NCI-H2029 treated with DMSO at 0.1 percent for 48 hours (cell line): ENCODE measurements at regions not wholly inside any gene's neighbourhood (a gene's known extent, or its start where the extent isn't known, plus 50 kb on each side); places are given as distances from the start of the nearest gene placed in this dataset.
A peak's percentile ranks its signal among the peaks of the same experiment; 100 is the strongest.
"Not testable (repeated sequence)": the region's sequence is repeated elsewhere in the genome, so short reads cannot be mapped to it uniquely, and the experiment has no call there.

Experiments
- DNase-seq: peaks from one replicate; lab custom pipeline; 2025; lab: John Stamatoyannopoulos, UW

DNA sequence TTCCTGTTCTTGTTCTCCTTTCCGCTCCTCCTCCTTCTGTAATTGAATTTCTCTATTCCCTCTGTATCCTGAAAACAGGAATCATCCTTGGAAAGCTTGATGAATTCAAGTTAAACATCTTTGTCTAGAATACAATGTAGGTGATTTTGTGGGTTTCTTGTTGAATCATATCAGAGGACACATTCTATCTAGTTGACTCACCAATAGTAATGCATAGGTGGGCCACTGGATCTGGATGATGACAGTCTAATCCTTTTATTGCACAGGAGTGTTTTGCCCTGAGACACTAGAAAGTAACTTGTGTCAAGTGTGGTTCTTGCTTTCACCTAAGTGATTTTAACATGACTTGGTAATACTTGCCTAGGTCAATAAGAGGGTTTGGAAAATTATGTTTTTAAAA, 164.3 kb downstream of the RFPL4B start:
- no peak for DNase-seq

DNA sequence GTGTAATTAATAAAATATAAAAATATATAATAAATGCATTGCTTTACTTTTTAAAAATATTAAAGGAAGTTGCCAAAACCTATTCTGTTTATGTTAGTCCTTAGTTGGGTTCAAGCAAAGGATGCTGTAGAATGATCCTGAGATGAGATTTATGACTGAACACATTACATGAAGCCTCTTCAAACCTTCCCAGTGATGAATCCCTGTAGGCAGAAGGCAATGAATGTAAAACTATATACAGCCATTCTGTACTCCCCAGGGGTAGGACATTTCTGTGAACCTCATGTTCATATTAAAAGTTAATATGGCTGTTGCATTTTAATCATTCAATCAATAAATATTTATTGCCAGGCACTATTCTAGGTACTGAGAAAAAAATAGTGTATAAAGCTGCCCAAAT, 166.0 kb downstream of the RFPL4B start:
- DNase-seq: no peak

DNA sequence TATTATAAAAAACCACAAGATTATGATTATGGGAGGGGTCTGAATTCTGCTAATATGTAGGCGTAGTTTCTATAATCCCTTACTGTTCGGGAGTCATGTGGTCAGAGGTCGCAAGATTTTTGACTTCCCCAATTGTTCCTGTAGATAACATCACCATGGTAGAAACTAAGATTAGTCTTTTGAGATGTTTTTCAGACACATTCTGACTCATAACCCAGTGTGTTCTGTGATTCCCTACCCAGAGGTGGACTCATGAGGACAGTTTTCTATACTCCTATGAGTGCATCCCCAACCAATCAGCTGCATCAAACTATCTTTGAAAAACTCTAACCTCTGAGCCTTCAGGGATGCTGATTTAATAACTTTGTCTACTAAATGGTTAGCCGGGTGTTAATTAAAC, 175.5 kb downstream of the RFPL4B start:
- DNase-seq: no peak

DNA sequence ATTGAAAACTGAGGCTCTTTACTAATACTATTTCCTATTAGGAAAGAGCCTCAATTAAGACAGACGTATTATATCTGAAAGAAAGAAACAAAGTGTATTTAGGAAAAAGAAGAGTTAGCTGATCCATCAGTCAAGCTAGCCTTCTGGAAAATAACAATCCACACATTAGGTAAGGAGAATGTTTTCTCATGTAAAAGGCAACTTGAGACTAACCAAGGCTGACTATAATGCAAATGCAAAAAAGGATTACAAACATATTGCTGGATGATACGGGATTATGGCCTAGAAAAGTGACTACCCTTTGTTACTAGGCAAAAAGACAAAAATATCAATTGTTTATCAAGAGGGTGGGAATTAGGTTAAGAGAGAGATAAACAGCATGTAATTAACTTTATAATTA, 176.9 kb downstream of the RFPL4B start:
- DNase-seq: no peak

DNA sequence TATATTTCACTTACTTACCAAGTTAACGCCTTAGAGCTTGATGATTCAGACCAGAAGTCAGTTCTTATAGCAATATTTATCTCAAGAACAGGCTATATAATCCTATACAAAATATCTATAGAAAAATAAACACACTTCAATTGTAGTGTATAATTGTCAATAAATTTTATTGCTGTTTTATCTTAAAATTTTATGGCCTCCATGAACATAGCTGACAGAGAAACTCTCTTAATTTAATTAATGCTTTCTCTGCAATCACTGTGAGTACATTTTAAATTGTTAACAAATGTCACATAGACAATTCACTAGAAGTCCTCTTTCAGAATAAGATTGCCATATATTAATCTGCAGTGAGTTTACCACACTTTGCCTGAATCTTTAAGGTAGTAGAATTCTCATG, 178.6 kb downstream of the RFPL4B start:
- no peak for DNase-seq

DNA sequence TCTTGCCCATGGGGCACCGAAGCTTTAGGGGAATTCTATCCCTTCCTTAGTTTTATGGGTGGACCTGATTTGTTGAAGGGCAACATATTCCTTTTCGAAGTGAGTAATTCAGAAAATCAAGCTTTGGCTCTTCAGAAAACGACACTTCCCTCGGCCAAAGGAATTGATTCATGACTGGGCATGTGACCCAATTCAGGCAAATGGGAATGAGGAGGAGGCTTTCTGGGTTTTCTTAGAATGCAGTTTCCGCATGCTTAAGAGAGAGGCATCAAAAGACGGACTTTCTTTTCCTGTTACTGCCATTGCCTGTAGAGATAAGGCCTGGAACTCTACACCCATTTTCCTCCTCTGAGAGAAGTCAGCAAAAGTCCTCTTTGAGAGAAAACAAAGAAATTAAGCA, 179.5 kb downstream of the RFPL4B start:
- DNase-seq: no peak

DNA sequence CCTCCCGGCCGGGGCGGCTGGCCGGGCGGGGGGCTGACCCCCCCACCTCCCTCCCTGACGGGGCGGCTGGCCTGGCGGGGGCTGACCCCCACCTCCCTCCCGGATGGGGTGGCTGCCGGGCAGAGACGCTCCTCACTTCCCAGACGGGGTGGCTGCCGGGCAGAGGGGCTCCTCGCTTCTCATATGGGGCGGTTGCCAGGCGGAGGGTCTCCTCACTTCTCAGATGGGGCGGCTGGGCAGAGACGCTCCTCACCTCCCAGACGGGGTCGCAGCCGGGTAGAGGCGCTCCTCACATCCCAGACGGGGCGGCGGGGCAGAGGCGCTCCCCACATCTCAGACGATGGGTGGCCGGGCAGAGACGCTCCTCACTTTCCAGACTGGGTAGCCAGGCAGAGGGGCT, 181.2 kb downstream of the RFPL4B start:
- not testable (repeated sequence) for DNase-seq

DNA sequence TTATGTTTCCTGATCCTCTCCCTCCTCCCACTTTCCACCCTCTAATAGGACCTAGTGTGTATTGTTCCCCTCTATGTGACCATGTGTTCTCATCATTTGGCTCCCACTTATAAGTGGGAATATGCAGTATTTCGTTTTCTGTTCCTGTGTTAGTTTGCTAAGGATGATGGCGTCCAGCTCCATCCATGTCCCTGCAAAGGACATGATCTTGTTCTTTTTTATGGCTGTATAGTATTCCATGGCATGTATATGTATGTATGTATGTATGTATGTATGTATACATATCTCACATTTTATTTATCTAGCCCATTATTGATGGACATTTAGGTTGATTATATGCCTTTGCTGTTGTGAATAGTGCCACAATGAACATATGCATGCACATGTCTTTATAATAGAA, 188.7 kb downstream of the RFPL4B start:
- no peak for DNase-seq

DNA sequence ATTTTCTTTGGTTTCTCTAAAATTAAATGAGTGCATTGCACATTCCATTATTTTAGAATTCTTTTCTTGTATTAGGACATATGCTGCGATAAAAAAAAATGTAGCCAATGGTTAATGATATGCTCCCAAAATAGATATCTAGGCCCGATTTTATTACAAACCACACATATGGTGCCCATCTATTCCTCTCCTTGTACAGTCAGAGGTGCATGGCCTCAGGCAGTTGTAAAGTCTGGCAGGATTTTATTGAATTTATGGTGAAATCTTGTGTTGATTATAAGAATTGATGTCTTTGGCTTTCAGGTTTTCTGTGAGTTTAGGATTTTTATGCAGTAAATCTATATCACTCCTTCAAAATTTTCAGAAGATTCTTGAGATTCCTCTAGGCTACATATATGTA, 192.2 kb downstream of the RFPL4B start:
- DNase-seq: no peak

DNA sequence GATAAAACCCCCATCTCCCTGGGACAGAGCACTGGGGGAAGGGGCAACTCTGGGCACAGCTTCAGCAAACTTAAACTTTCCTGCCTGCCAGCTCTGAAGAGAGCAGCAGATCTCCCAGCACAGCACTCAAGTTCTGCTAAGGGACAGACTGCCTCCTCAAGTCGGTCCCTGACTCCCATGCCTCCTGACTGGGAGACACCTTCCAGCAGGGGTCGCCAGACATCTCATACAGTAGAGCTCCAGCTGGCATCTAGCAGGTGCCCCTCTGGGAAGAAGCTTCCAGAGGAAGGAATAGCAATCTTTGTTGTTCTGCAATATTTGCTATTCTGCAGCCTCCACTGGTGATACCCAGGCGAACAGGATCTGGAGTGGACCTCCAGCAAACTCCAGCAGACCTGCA, 194.7 kb downstream of the RFPL4B start:
- DNase-seq: not testable (repeated sequence)

DNA sequence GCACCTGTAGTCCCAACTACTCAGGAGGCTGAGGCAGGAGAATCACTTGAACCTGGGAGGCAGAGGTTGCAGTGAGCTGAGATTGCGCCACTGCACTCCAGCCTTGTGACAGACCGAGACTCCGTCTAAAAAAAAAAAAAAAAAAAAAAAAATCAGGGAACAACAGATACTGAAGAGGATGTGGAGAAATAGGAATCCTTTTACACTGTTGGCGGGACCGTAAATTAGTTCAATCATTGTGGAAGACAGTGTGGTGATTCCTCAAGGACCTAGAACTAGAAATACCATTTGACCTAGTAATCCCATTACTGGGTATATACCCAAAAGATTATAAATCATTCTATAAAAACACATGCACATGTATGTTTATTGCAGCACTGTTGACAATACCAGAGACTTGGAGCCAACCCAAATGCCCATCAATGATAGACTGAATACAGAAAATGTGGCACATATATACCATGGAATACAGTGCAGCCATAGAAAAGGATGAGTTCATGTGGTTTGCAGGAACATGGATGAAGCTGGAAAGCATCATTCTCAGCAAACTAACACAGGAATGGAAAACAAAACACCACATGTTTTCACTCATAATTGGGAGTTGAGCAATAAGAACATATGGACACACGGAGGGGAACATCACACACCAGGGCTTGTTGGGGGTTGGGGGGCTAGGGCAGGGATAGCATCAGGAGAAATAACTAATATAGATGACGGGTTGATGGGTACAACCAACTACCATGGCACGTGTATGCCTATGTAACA, 200.4 kb downstream of the RFPL4B start:
- not testable (repeated sequence) for DNase-seq

DNA sequence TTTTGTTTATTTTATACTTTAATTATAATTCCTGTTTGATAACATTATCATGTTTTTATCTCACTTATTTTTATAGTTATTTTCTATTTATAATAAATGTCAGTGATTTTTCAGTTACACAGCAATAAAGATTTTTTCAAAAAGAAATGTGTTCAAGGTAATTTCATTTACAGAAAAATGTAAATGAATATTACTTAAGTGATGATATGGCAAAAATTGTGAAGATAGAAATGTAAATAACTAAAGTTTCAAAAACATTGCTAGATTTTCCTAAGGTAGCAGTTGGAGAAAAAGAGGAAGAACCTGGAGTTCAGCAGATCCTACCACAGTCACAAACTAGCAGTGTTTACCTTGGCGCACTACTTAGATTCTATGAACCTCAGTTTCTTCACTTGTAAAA, 202.6 kb downstream of the RFPL4B start:
- no peak for DNase-seq

DNA sequence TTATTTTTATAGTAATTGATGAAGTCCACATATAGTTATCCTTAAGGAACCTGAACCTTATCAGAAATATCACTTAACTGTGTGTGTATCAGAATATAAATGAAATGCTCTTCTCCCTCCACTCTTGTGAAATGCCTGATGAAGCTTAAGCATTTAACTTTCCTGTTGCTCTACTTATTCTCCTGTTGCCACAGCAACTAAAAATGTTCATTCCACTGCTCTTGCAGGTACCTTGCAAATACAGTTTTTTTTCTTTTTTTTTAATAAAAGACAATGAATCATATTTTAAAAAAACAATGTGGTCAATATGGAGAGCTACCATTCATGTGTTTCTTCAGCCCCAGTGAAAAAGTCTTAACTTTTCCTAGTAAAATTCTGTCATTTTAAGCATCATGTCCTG, 210.3 kb downstream of the RFPL4B start:
- DNase-seq: no peak

DNA sequence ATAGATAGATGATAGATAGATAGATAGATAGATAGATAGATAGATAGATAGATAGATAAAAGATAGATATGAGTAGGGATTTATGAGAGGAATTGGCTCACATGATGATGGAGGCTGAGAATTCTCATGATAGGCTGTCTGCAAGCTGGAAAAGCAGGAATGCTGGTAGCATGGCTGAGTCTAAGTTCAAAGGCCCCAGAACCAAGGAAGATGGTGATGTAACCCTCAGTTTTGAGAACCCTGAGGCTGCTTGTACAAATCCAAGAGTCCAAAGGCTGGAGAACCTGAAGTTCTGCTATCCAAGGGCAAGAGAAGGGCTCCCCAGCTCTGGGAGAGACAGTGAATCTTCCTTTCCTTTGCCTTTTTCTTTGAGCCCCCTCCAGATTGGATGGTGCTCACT, 210.8 kb downstream of the RFPL4B start:
- DNase-seq: no peak

DNA sequence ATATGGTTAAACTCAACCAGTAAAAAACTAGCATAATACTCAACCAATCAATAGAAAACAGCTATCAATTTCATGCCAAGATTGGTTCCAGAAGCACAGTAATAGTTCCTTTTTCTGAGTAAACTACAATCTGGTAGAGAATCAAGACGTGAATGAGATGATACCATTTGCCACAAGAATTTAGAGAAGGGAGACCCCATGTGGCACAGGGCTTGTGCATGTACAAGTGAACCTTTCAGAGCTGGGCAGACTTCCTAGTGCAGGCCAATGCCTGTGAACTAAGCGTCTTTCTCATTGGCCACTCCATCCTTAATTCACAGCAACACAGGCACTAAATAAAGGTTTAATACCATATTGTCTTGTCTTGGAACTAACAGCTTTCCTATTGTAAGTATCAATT, 213.5 kb downstream of the RFPL4B start:
- DNase-seq: no peak

DNA sequence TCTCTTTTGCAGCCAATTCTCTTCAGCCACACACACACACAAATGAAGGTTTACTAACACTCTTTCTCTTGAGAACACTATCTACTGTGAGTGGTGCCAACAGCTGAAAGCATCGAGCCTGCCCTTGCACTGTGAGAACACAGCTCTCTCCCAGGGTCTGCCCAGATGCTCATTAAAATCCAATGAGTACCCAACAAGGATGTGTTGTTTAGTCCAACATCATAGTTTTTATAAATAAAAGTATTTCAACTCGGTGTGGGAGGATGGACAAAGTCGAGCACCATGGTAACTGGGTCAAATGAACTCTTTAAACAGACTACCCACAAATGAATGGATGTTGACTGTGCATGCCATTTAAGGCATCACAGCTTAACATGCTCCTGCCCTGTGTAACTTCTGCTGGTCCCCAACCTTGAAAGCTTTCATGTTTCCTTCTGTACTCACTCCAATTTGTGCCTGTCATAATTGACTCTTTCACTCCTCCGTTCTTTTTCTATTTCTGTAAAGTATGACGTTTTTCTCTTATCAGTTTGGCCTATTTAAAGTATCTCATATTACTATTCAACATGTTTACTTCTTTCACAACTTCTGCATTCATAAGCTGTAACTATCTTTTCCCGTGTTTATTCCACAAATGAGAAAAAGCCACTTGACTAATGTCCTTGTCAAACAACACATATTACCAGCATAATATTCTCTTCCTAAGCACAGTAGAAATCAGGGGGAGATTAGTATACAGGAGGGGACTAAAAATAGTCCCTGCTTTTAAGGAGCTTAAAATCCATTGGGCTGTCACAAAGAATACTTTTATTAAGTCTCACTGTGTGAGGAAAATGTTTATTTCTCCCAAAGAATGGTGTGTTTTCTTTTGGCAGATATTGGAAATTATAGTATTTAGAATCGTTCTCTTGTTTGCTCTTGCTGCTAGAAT, 215.4 kb downstream of the RFPL4B start:
- no peak for DNase-seq

DNA sequence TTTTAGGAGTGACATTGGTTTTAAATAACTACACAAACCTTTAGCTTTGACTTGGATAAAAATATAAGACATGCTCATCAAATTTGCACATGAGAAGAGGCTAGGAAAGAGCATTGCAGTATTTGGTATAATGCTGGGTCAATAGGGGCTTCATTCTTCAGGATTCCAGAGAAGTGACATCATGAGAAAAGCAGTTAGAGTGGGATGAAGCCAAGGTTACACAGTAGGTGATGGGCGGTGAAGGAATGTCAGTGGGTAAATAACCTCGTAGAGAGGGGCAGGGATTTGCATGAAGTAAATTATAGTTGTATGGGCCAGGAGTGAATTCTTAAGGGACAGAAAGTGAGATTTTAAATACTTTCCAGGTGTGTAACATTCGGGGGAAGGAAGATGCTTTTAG, 216.2 kb downstream of the RFPL4B start:
- DNase-seq: no peak

DNA sequence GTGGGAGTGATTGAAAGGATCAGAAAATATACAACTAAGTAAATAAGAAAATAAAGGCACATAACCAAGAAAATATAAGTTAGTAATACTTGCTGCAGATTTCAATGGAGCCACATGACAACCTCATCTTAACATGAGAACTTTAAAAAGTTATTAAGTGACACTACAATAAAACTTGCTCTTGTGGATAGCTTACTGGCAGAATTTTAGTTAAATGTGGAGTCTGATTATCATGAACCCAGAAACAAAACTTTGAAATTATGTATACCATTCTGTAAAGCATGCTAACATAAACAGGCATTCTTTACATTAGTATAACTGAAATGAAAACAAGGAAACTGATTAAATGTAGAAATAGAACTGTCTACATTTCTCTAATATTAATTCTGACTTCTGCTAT, 220.9 kb downstream of the RFPL4B start:
- DNase-seq: no peak

DNA sequence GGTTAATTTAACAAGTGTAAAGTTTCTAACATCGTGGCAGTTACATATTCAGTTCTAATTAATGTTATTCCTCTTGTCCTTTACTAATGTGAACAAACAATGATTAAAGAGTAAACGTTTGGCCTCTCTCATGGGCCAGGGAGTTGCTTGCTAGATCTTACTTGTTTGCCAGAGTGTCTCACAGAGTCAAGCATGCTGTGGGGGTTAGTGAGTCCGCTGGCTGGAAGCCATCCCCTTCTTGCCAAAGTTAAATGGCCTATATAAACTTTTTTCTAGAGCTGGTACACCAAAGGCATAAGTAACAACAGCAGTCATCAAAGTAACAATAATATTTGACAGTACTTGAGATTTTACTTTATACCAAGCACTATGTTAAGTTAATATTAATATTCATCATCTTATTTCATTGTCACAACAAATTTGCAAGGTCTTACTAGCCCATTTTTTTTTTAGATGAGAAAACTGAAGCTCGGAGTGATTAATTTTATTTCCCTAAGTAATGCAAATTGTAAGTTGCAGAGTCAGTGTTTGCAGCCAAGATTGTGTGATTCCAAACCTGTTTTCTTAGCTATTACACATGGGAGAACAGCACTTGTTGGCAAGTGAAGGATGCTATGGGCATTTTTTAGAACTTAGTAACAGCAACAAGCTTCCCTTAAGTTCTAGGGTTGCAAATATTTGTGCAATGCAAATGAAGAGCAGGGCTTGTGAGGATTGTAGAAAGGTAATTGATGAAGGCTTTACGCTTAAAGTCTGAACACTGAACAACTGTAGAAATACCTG, 224.5 kb downstream of the RFPL4B start:
- DNase-seq: no peak

DNA sequence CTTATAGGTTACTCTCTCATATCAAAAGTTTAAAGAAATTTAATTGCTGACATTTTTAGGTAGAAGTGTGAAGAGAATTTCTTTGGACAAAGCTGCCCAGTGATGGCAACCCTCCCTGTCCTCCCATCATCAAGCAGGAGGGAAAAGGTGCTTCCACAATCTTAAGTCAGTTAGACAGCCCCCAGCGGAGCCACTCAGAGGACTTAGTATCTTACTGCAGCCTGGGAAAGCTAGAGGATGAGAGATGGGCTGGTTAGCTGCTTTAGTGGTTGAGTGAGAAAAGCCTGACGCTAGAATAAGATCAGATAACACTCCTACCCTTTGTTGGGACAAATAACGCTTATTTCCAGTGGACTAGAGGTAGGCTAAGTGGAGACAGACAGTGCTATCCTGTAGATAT, 227.1 kb downstream of the RFPL4B start:
- no peak for DNase-seq

DNA sequence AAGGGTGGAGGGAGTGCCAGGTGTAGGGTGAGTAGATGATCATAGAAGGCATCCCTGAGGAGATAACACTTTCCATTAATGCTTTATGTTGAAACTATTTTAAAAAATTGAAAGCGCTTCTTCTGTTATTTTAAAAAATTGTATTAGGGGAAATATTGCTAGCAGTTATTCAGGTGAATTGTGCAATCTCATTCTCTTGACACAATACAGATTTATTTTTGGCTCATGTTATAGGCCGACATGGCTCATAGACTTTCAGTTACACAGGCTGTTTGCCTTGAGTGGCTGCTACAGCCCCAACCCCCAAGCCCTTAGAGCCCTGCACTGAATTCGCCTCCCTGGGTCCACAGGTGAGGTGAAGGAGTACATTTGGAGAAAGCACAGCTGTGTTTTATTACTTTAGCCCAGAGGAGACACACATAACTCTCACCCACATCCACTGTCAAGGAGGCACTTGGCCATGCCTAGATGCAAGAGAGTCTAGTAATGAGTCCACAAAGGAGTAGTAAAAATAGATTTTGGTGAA, 228.2 kb downstream of the RFPL4B start:
- peak; percentile 39 for DNase-seq

DNA sequence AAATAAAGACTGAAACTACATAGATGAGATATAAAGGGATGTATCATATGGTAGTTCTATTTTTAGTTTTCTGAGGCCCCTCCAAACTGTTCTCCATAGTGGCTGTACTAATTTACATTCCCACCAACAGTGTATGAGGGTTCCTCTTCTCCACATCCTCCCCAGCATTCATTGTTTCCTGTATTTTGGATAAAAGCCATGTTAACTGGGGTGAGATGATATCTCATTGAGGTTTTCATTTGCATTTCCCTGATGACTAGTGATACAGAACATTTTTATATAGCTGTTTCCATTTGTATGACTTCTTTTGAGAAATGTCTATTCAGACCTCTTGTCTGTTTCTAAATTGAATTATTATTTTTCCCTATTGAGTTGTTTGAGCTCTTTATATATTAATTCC, 229.3 kb downstream of the RFPL4B start:
- DNase-seq: no peak
